OCI-LY7 (cell line): ENCODE measurements at regions not wholly inside any gene's neighbourhood (a gene's known extent, or its start where the extent isn't known, plus 50 kb on each side); places are given as distances from the start of the nearest gene placed in this dataset.

ENCODE experiments used
- CTCF ChIP-seq: fragments of 200-600 bp; sonication (generic); conservative IDR thresholded peaks from 2 replicates; pipeline ENCODE4 v1.5.1; 2014; ENCODE audit warnings: mild to moderate bottlenecking, antibody characterized with exemption, low read length, moderate library complexity, mixed read lengths
- EZH2phosphoT487 ChIP-seq: fragments of 200-600 bp; sonication (generic); IDR thresholded peaks from 2 replicates; pipeline ENCODE4 v1.6.1; 2018; ENCODE audit warnings: low read depth, borderline replicate concordance, mild to moderate bottlenecking, mixed run types, antibody characterized with exemption, low read length, moderate library complexity, mixed read lengths

GRCh38 chr2:128682266-128682665 lies 363.6 kb upstream of the HS6ST1 start:
- TF ChIP-seq CTCF (no peak), EZH2phosphoT487 (no peak)
